ENCODE measurements at regions not wholly inside any gene's neighbourhood (a gene's known extent, or its start where the extent isn't known, plus 50 kb on each side); places are given as distances from the start of the nearest gene placed in this dataset.
"Not testable (repeated sequence)": the region's sequence is repeated elsewhere in the genome, so short reads cannot be mapped to it uniquely, and the experiment has no call there.

GRCh38 chr5:126284977-126285696 lies 138.1 kb upstream of the GRAMD2B start:
- TF ChIP-seq CTCF (IDR thresholded peaks at IDR 0.05; ENCODE audit: low read depth, low read length): no peak
- no peak for DNase-seq (ENCODE audit: extremely low read depth, low read depth)

- not testable (repeated sequence) for DNase-seq (ENCODE audit: extremely low read depth, low read depth)
These were observed 127.1 kb upstream of the GRAMD2B start for GRCh38 chr5:126296121-126296520.

GRCh38 chr5:126300293-126300692 lies 122.9 kb upstream of the GRAMD2B start:
- DNase-seq (ENCODE audit: extremely low read depth, low read depth): no peak
- TF ChIP-seq CTCF (IDR thresholded peaks at IDR 0.05; ENCODE audit: low read depth, low read length): no peak; the same call in 1 of the 2 replicates

GRCh38 chr5:126301056-126301455 lies 122.2 kb upstream of the GRAMD2B start:
- DNase-seq (ENCODE audit: extremely low read depth, low read depth): no peak
- TF ChIP-seq CTCF (IDR thresholded peaks at IDR 0.05; ENCODE audit: low read depth, low read length): no peak

- no peak for TF ChIP-seq CTCF (IDR thresholded peaks at IDR 0.05; ENCODE audit: low read depth, low read length)
These were observed 113.3 kb upstream of the GRAMD2B start for GRCh38 chr5:126309860-126310259.

GRCh38 chr5:126311766-126312165 lies 111.4 kb upstream of the GRAMD2B start:
- DNase-seq (ENCODE audit: extremely low read depth, low read depth): no peak
- no peak for TF ChIP-seq CTCF (IDR thresholded peaks at IDR 0.05; ENCODE audit: low read depth, low read length)

More at GRCh38 chr5:126309860-126310259, 113.3 kb upstream of the GRAMD2B start:
- no peak for DNase-seq (ENCODE audit: extremely low read depth, low read depth)

- no peak for DNase-seq (ENCODE audit: extremely low read depth, low read depth)
- no peak for TF ChIP-seq CTCF (IDR thresholded peaks at IDR 0.05; ENCODE audit: low read depth, low read length)
These were observed 107.9 kb upstream of the GRAMD2B start for GRCh38 chr5:126315341-126315740.

- no peak for TF ChIP-seq CTCF (IDR thresholded peaks at IDR 0.05; ENCODE audit: low read depth, low read length)
- no peak for DNase-seq (ENCODE audit: extremely low read depth, low read depth)
These were observed 90.9 kb upstream of the GRAMD2B start for GRCh38 chr5:126332326-126332725.

All from AG09319 (cell line).